Osteocyte (in vitro differentiated cells): ENCODE measurements at regions not wholly inside any gene's neighbourhood (a gene's known extent, or its start where the extent isn't known, plus 50 kb on each side); places are given as distances from the start of the nearest gene placed in this dataset.

Experiments used
- DNase-seq: peaks from one replicate; pipeline ENCODE4 v3.0.0; 2021; ENCODE audit warnings: mixed read lengths; ENCODE audit not compliant: unreplicated experiment; ENCODE audit errors: extremely low spot score
- H3K27ac Mint-ChIP-seq: one replicate; pipeline ENCODE4 v1.8.0; 2021; ENCODE audit warnings: mild to moderate bottlenecking, mixed read lengths; ENCODE audit not compliant: unreplicated experiment
- H3K27me3 Mint-ChIP-seq: one replicate; pipeline ENCODE4 v1.8.0; 2021; ENCODE audit warnings: mixed read lengths; ENCODE audit not compliant: unreplicated experiment
- H3K36me3 Mint-ChIP-seq: one replicate; pipeline ENCODE4 v1.8.0; 2021; ENCODE audit warnings: mixed read lengths; ENCODE audit not compliant: unreplicated experiment
- H3K4me1 Mint-ChIP-seq: one replicate; pipeline ENCODE4 v1.8.0; 2021; ENCODE audit warnings: mixed read lengths; ENCODE audit not compliant: unreplicated experiment
- H3K4me3 Mint-ChIP-seq: one replicate; pipeline ENCODE4 v1.8.0; 2021; ENCODE audit warnings: mild to moderate bottlenecking, moderate library complexity, mixed read lengths; ENCODE audit not compliant: unreplicated experiment
- H3K9me3 Mint-ChIP-seq: one replicate; pipeline ENCODE4 v1.8.0; 2021; ENCODE audit warnings: mixed read lengths; ENCODE audit not compliant: unreplicated experiment
- TF ChIP-seq, protein P1 (sequence below): fragments of 200-600 bp; sonication (generic); IDR thresholded peaks from 2 replicates; pipeline ENCODE4 v1.5.0; 2021; ENCODE audit warnings: antibody characterized with exemption, mild to moderate bottlenecking, moderate library complexity

DNA sequence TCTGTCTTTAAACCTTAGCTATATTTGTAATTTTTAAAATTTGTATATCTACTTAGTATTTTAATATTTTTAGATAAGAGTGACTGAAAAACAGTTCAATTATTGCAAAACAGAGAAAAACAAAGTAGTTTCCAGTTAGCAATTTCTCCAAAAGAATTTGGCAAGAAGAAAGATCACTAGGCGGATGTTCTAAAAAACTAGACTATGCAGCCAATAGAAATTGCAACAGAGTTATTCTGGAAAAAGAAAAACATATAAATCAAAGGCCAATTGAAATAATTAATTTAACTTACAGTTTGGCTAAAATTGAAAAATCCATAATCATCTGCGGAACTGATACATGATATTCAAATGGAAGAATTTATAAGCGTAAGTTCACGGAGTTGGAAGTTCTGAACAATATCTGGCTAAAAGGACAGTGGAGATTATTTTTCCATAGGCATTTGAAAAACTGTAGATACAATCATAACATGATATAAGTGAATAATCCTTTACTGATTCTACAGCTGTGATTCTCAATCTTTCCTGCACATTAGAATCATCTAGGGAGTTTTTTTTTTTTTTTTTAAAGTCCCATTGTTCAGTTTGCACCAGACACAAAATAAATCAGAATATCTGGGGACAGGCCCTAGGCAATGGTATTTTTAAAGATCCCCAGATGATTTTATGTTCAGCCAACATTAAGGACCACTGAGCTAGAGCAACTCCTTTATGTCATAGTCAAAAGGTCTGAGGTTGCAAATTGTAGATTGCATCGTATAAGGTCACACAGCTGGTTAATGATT, 605.1 kb upstream of the DAB2 start:
- H3K27me3 Mint-ChIP-seq: peaks cover 78% of the 10 kb centered on the region
- H3K27ac Mint-ChIP-seq: no peak overlapping the region
- no peak overlapping the region for H3K4me3 Mint-ChIP-seq
- no peaks in the 10 kb centered on the region for H3K4me1 Mint-ChIP-seq
- H3K9me3 Mint-ChIP-seq: no peaks in the 10 kb centered on the region
- TF ChIP-seq, protein P1, sequence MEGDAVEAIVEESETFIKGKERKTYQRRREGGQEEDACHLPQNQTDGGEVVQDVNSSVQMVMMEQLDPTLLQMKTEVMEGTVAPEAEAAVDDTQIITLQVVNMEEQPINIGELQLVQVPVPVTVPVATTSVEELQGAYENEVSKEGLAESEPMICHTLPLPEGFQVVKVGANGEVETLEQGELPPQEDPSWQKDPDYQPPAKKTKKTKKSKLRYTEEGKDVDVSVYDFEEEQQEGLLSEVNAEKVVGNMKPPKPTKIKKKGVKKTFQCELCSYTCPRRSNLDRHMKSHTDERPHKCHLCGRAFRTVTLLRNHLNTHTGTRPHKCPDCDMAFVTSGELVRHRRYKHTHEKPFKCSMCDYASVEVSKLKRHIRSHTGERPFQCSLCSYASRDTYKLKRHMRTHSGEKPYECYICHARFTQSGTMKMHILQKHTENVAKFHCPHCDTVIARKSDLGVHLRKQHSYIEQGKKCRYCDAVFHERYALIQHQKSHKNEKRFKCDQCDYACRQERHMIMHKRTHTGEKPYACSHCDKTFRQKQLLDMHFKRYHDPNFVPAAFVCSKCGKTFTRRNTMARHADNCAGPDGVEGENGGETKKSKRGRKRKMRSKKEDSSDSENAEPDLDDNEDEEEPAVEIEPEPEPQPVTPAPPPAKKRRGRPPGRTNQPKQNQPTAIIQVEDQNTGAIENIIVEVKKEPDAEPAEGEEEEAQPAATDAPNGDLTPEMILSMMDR: no peak
- no peaks in the 10 kb centered on the region for H3K36me3 Mint-ChIP-seq
- DNase-seq: no peak

DNA sequence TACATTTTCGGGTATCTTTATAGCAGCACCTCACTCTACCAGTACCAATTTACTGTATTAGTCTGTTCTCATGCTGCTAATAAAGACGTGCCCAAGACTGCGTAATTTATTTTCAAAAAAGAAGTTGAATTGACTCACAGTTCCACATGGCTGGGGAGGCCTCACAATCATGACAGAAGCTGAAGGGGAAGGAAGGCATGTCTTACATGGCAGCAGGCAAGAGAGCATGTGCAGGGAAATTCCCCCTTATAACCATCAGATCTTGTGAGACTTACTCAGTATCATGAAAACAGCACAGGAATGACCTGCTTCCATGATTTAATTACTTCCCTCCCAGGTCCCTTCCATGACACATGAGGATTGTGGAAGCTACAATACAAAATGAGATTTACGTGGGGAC, 602.6 kb upstream of the DAB2 start:
- DNase-seq: no peak
- no peaks in the 10 kb centered on the region for H3K36me3 Mint-ChIP-seq
- TF ChIP-seq, protein P1: no peak
- no peak overlapping the region for H3K4me3 Mint-ChIP-seq
- H3K27ac Mint-ChIP-seq: no peak overlapping the region
- H3K27me3 Mint-ChIP-seq: peaks cover 74% of the 10 kb centered on the region
- H3K9me3 Mint-ChIP-seq: peaks cover 5% of the 10 kb centered on the region
- no peaks in the 10 kb centered on the region for H3K4me1 Mint-ChIP-seq

DNA sequence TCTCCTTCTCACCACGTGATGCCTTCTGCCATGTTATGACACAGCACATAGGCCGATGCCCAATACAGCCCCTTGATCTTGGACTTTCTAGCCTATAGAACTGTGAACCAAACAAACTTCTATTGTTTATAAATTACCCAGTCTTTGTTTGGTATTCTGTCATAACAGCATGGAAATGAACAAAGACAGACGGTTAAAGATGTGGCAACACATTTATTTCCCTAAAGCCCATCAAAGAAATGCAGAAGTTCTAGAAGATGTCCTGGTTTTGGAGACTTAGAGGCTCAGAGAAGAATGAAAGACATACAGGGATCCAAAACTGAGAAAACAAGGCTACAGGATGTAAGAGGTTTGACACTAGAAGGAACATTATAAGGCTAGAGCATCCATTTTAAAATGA, 600.8 kb upstream of the DAB2 start:
- DNase-seq: no peak
- H3K4me1 Mint-ChIP-seq: no peaks in the 10 kb centered on the region
- H3K9me3 Mint-ChIP-seq: peaks cover 10% of the 10 kb centered on the region
- no peak overlapping the region for H3K27ac Mint-ChIP-seq
- no peak overlapping the region for H3K4me3 Mint-ChIP-seq
- peaks cover 65% of the 10 kb centered on the region for H3K27me3 Mint-ChIP-seq
- TF ChIP-seq, protein P1: no peak
- no peaks in the 10 kb centered on the region for H3K36me3 Mint-ChIP-seq

DNA sequence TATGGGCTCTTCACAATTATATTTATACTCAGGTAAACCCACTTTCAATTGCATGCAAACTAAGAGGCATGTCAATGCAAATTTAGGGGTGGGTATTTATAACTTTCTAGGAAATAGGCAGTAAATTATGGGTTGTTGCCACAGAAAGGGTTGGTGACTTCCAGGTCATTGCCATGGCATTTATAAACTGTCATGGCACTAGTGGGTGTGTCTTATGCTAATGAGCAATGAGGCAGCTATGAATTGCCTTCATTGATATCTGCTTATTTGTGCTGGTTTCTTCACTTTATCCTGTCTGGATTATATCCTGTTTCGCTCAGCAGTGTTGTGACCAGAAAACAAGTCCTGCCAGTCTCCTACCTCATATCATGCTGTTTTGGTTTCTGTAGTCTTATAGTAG, 597.3 kb upstream of the DAB2 start:
- Mint-ChIP-seq H3K27me3 (peaks cover 69% of the 10 kb centered on the region), H3K27ac (no peak overlapping the region), H3K9me3 (peaks cover 23% of the 10 kb centered on the region), H3K4me3 (no peak overlapping the region), H3K36me3 (no peaks in the 10 kb centered on the region), H3K4me1 (no peaks in the 10 kb centered on the region)
- TF ChIP-seq, protein P1: no peak
- DNase-seq: no peak

DNA sequence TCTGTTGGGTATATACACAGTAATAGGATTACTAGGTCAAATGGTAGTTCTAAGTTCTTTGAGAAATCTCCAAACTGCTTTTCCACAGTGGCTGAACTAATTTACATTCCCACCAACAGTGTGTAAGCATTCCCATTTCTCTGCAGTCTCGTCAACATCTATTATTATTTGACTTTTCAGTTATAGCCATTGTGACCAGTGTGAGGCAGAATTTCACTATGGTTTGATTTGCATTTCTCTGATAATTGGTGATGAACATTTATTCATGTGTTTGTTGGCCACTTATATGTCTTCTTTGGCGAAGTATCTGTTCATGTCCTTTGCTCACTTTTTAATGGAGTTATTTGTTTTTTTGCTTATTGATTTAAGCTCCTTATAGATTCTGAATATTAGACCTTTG, 596.2 kb upstream of the DAB2 start:
- TF ChIP-seq, protein P1: no peak
- H3K27me3 Mint-ChIP-seq: peaks cover 62% of the 10 kb centered on the region
- H3K4me3 Mint-ChIP-seq: no peak overlapping the region
- DNase-seq: no peak
- H3K27ac Mint-ChIP-seq: no peak overlapping the region
- peaks cover 23% of the 10 kb centered on the region for H3K9me3 Mint-ChIP-seq
- H3K36me3 Mint-ChIP-seq: no peaks in the 10 kb centered on the region
- no peaks in the 10 kb centered on the region for H3K4me1 Mint-ChIP-seq
